Activated CD4-positive, alpha-beta T cell treated with anti-CD3 and anti-CD28 coated beads for 4 hours (primary cell): ENCODE measurements at regions not wholly inside any gene's neighbourhood (a gene's known extent, or its start where the extent isn't known, plus 50 kb on each side); places are given as distances from the start of the nearest gene placed in this dataset.

ENCODE experiments used
- DNase-seq, 2 donors: peaks; one replicate each; pipeline ENCODE4 v3.0.0-alpha.2; 2020

DNA sequence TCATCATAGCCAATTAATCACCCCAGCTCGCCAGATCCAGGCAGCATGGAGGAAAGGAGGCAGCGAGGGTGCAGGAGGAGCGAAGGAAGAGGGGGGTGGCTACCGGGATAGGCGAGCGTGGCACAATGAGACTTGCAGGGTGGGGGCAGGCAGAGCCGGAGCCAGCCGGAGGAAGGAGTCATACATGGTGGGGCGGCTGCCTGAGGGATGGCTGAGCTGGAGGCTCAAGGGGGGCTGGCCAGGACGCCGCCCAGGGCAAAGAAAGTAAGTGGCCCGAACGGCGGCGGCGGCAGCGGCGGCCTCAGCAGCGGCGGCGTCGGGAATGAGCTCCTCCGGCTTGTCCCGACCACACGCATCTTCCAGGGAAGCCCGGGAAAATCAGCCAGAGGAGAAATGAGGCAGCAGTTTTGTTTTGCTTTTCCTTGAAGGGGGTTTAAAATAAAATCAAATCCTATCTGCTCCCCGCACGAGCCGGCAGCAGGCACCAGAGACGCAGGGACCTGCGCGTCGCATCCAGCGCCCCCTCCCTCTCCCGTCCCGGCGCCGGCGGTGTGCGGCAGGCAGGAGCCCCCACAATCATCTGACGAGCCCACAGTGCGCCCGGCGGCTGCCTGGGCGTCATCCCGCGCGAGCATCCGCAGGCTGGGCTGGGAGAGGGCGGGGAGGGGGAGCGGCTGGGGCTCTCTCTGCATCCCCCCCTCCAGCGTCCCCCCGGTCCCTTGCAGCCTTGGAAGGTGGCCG, 263.6 kb downstream of the CTTN start:
- no peak for DNase-seq

DNA sequence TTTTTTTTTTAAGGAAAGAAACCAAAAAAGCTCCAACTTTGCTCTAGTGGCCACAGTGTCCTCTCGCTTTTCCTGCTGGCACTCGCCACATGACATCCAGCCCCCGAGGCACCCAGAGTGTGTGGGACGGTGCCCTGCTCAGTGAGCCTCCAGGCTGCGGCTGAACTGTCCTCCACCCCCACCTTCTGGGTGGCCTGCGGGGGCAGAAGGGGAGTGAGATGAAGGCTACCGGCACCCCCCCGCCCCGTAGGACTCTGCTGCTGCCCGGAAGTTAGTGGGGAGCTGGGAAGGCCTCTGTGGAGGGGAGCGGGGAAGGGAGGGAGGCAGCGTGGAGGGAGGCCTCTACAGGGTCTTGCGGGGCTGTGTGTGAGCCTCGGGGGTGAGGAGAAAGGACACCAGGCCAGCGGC, 264.4 kb downstream of the CTTN start:
- DNase-seq: no peak

GRCh38 chr11:70663815-70664214, 265.5 kb downstream of the CTTN start:
- DNase-seq: no peak

DNA sequence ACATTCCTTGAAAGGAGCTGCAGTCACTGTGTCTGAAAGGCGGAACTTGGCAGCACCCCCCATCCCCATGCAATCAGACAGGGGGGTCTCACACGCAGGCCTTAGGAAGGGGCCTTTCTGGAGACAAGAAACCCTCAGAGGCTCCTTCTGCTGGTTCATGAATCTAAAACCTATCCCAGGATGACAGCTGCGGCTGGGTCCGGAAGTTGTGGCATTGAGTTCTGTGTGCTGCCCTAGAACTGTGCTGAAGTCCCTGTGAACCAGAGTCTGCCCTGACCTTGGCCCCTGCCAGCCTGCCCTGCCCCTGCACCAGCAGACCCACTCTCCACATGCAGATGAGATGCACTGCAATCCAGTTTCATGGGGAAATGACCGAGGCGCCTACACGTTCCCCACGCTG, 268.0 kb downstream of the CTTN start:
- DNase-seq: no peak

DNA sequence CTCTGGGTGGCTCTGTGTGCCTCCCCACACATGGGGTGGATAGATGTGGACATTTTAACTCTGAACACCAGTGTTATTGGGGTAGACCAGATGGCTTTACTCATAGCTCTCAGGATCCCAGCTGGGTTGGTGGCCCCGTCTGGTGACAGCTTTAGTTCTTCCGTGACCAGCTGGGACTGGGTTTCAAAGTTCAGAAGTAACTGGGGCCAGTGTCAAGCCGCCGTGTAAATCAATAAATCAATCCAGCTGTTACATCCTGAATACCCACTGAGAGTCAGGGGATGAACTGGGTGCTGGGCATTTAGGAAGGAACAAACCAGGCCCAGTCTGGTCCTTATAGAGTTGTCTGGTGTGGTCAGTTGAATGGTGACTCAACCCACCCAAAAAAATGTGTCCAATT, 269.4 kb downstream of the CTTN start:
- no peak for DNase-seq

DNA sequence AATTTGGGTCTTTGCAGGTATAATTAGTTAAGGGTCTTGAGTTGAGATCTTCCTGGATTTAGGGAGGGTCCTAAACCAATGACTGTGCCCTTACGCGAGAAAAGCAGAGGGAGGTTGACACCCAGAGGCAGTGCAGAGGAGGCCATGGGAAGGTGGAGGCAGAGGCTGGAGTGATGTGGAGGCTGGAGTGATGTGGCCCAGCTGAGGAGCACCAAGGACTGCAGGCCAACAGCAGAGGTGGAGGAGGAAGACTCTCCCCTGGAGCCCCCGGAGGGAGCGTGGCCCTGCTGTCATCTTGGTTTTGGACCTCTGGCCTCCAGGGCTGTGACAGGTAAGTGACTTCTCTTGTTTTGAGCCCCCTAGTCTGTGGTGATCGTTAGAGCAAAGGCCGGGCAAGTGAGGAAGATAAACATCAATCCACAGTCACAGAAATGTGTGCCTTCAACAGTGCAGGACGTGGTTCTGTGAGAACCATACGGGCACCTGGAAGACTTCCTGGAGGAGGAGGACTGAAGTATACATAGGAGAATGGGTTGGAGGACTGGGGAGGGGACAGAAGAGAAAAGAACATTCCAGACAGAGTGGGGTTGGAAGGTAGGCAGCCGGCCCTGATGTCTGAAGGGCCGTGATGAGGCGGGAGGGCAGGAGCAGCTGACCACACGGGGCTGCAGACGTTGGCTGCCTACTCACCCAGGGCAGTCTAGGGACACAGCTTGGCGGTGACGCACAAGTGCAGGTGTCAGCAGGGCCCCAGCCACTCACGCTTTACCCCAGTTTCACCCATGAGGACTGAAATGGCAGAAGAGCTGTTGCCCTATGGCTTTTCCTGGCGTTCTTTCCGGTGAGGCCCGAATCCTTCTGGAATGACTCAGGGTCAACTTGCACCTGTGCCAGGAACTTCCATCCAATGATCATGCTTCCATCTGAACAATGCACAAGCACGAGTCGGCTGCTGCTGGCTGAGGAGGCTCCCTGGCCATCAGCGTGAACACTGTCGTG, 270.2 kb downstream of the CTTN start:
- DNase-seq: no peak

DNA sequence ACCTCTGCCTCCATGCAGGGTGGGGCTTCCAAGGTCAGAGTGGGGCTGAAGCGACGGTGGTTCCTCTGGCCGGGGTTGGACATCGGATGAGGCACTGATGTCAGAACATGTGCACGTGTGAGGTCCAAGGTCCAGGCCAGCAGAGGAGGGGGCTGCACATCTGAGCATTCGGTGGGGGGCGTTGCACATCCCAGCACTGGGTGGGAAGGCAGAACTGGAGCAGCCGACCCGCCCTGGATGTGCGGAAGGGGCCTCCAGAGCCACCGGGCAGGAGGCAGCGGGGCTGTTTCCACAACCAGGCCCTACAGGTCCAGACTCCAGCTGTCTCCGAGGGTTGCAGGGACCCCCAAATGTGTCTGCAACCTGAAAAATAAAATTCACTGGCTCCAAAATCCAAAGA, 271.0 kb downstream of the CTTN start:
- no peak for DNase-seq

DNA sequence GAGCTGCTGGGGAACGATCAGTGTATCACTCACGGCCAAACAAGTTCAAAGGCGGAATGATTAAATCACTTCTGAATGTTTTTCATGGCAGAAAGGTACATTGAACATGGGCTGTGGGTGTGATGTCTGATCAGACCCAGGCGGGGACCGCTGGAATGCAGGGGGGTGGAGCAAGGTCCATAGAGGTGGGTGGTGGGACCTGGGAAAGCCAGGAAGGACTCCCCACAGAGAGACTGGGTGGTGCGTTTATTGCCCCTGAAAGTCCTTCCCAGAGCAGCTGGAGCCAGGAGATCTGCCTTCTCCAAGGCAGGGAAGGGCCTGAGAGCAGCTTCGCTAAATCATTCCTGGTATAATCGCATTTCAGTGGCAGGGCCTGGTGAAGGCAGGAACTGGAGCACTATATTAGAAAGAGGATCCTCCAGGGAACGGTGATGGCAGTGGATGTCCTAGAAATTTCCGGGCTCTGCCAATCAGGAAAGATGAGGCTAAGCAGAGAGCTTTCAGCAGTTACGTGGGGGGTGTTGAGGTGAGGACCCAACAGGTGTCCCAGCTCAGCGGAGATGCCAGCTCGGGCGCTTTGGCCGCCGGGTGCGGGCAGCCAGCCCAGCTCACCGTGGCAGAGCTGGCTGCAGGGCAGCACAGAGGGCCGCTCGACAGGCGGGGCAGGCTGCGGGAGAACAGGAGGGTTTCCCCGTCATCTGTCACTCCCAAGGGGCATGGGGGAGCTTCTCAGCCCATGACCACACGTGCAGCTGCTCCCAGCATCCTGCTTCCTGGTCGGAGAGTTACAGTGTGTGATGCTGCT, 271.7 kb downstream of the CTTN start:
- DNase-seq: no peak

DNA sequence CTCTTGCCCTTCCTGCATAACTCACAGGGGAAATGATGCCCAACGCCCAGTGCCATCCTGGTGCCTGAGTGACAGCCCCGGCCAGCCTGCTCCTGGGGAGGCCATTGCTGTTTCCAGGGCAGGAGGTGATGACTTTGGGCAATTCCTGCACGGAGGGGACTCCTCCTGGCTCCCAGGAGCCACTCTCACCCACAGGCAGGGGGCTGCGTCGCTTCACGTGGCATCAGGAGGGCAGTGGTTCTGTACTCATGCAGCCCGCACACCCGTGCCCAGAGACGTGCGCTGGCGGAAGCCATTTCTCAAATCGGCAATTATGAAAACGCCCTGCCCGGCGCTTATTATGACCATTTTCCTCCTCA, 272.3 kb downstream of the CTTN start:
- no peak for DNase-seq

DNA sequence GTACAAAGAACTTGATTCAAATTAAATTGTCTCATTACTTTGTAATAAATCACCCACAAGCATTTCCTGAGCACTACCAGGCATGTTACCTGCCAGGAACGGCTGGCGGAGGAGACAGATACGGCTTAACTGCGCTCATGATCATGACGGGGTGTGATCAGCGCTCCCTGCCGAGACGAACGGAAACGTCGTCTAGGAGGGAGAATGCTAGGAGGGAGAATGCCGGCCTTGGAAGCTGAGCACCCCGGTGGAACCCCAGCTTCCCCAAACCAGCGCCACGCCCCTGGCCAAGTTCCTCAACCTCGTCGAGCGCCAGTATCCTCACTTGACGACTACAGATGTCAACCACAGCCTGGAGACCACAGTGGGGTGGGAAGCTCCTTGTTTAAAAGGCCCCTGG, 272.8 kb downstream of the CTTN start:
- no peak for DNase-seq

DNA sequence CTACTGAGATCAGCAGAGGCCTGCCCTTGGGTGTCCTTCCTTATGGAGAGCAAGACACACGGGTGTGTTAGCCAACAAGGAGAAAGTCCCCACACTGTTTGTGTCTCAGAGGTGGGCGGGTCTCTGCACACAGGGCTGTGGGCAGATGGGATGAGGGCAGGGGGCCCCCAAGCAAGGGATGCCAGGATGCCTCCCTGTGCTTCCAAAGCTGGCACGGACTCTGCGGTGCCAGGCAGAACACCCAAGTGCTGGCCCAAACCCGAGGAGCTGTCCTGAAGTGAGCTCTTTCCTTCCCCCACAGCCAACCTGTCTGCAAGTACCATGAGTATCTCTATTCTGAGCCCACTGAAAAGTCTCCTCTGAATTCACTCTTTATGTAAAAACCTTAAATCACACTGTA, 273.3 kb downstream of the CTTN start:
- DNase-seq: no peak

DNA sequence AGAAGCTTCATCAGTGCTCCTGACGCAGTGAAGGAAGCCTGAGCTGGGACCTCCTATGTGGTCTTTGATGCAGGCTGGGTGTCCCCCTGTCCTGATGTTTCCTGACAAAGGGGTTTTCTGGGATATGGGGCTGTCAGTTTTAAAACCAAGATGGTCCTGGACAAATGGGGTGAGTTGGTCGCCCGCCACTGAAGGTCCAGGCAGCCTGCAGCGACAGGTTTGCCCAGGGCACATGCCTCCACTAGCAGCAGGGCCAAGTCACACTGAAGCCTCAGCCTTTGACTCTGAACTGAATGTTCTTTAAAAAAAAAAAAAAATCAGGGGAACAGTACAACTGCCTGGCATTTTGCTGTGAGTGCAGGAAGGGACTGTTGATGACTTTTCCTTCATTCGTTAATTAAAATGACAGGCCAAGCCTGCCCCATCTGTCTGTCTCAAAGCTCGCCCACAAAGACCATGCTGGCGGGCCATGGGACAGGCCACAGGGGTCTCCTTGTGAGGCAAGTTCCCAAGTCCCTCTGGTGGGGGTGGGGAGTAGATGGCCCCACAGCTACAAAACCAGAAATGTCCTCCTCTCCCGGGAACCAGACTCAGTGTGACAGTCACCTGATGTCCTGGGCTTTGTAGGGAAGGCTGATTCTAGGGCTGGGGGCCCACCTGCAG, 274.8 kb downstream of the CTTN start:
- no peak for DNase-seq

DNA sequence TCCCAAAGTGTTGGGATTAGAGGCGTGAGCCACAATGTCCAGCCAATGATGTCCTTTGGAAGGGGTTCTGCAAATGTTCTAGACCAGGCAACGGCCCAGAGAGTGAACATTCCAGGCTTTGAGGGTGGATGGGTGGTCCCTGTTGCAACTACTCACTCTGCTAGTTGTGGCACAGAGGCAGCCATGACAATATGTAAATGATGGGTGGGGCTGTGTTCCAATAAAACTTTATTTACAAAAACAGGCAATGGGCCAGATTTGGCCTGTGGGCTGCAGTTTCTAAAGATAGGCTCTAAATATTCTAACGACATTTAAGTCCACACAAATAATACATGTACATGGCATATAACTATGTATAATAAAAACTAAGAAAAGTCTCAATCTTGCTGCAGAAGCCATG, 276.3 kb downstream of the CTTN start:
- DNase-seq: no peak

GRCh38 chr11:70675697-70676374, 277.5 kb downstream of the CTTN start:
- DNase-seq: no peak

DNA sequence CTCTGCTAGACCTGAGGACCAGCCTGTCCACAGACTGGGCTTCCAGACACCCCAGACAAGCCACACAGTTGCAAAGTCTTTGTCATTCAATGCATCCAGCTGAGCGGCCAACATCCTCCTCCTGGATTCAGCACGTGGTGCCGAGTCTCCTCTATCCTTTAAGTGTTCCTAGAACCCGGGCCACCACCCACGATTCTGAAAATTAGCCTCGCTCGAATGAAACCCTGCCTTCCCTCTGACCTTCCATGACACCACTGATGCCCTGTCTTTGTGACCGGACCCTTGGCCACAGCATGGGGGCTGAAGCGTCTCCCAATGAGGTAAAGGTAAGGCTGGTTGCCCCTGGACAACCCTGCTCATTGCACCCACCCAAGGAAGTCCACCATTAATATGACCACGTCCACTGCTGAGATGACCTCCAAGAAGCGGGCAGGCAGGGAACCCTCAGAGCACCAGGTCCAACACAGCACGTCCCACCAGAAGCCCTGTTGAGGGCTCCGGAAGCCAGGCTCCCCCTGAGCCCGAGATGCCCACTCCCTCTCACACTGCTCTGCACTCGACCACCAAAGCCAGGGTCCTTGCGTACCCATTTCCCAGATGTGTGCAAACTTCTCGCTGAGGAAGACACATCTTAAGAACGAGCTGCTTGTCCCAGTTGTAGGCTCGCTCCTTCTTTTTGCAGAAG, 279.0 kb downstream of the CTTN start:
- DNase-seq: no peak

DNA sequence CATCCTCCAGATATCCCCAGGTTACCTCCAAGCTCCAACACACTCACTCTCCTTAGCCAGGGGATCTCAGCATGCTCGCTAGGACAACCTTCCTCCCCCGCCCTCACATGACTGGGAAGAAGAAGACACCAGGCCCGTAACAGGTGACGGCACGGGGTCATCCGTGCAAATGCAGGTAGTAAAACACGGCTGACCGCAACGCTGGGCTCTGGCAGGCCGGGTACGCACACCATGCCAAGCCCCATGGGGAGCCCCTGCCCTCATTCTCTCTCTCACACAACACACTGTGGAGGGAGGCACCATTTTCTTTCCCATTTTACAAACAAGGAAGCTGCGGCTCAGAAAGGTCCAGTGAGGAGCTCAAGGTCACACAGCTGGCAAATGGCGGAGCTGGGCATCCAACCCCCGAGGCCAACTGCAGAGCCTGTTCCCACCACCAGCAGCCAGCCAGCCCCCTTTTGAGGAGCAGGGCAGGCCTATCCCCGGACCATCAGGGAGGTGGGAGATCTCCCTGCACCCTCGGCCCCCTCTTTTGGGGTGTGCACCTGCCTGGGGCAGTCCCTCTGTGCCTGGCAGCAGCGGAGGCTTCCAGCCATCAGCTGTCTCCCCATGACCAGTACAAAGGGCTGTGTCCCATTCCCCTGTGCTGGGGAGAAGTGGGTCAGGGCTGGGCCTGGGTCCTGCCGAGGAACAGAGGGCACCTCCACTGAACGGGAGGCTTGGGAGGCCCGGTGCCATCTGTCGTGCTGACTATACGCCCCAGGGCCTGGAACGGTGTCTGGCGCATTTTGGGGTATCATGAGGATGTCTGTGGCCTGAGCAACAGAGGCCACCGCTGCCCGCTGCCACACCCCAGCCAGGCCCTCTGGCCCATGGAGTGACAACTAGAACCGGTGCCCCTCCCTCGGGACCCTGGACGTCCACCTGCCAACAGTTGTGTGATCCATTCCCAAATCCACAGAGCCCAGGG, 280.9 kb downstream of the CTTN start:
- no peak for DNase-seq

DNA sequence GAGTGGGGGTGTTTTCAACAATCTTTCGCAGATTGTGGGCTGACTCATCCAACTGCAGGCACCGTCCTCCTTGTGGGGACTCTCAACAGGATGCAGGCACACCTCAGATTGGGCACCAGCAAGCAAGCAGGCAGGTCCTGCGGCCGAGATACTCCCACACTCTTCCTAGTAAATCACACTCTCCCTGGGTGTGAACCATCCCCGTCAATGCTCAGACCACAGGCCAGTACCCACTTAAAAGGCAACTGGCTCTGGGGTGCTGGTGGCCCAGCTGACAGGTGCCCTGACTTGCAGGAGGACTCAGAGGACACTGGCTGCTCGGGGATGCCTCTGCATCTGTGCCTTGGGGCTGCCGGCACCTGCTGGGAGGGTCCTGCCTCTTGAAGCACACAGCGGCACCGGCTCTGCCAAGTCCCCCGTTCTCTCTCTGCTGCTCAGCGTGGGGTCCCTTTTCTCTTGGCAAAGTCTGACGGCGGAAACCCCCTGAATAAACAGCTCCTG, 282.5 kb downstream of the CTTN start:
- no peak for DNase-seq

GRCh38 chr11:70682056-70682455, 283.7 kb downstream of the CTTN start:
- DNase-seq: no peak

- no peak for DNase-seq
Measured at GRCh38 chr11:70682760-70683159, 284.4 kb downstream of the CTTN start.

- DNase-seq: no peak
Measured at GRCh38 chr11:70687716-70688115, 289.4 kb downstream of the CTTN start.
